ENCODE measurements at regions not wholly inside any gene's neighbourhood (a gene's known extent, or its start where the extent isn't known, plus 50 kb on each side); places are given as distances from the start of the nearest gene placed in this dataset.
"Not testable (repeated sequence)": the region's sequence is repeated elsewhere in the genome, so short reads cannot be mapped to it uniquely, and the experiment has no call there.

GRCh38 chr13:65387743-65388347, 1842.3 kb downstream of the PCDH9 start:
- DNase-seq (ENCODE audit: low read depth) = no peak

- DNase-seq (ENCODE audit: low read depth) = peak; percentile 4
These were observed 1851.1 kb downstream of the PCDH9 start for GRCh38 chr13:65378943-65379519.

GRCh38 chr13:65378484-65378883, 1851.7 kb downstream of the PCDH9 start:
- no peak for DNase-seq (ENCODE audit: low read depth)

- DNase-seq (ENCODE audit: low read depth) = no peak
These were observed 1861.3 kb downstream of the PCDH9 start for GRCh38 chr13:65368832-65369231.

GRCh38 chr13:65353951-65354350, 1876.2 kb downstream of the PCDH9 start:
- no peak for DNase-seq (ENCODE audit: low read depth)

- not testable (repeated sequence) for DNase-seq (ENCODE audit: low read depth)
These were observed 1877.0 kb downstream of the PCDH9 start for GRCh38 chr13:65353150-65353549.

GRCh38 chr13:65347420-65348030, 1882.6 kb downstream of the PCDH9 start:
- DNase-seq (ENCODE audit: low read depth) = no peak

- DNase-seq (ENCODE audit: low read depth) = no peak
These were observed 1886.1 kb downstream of the PCDH9 start for GRCh38 chr13:65343898-65344663.

GRCh38 chr13:65342541-65343337, 1887.4 kb downstream of the PCDH9 start:
- no peak for DNase-seq (ENCODE audit: low read depth)

GRCh38 chr13:65339241-65339640, 1890.9 kb downstream of the PCDH9 start:
- DNase-seq (ENCODE audit: low read depth) = no peak

- DNase-seq (ENCODE audit: low read depth) = no peak
These were observed 1893.2 kb downstream of the PCDH9 start for GRCh38 chr13:65336916-65337315.

- no peak for DNase-seq (ENCODE audit: low read depth)
These were observed 1893.9 kb downstream of the PCDH9 start for GRCh38 chr13:65336087-65336749.

GRCh38 chr13:65330691-65331090, 1899.4 kb downstream of the PCDH9 start:
- DNase-seq (ENCODE audit: low read depth) = no peak

GRCh38 chr13:65330287-65330686, 1899.8 kb downstream of the PCDH9 start:
- DNase-seq (ENCODE audit: low read depth) = no peak

- DNase-seq (ENCODE audit: low read depth) = not testable (repeated sequence)
These were observed 1906.9 kb downstream of the PCDH9 start for GRCh38 chr13:65323192-65323591.

GRCh38 chr13:65321423-65321822, 1908.7 kb downstream of the PCDH9 start:
- not testable (repeated sequence) for DNase-seq (ENCODE audit: low read depth)

GRCh38 chr13:65314008-65314407, 1916.1 kb downstream of the PCDH9 start:
- no peak for DNase-seq (ENCODE audit: low read depth)

GRCh38 chr13:65310663-65311328, 1919.3 kb downstream of the PCDH9 start:
- no peak for DNase-seq (ENCODE audit: low read depth)

GRCh38 chr13:65309906-65310305, 1920.2 kb downstream of the PCDH9 start:
- no peak for DNase-seq (ENCODE audit: low read depth)

GRCh38 chr13:65308729-65309128, 1921.4 kb downstream of the PCDH9 start:
- not testable (repeated sequence) for DNase-seq (ENCODE audit: low read depth)

GRCh38 chr13:65307056-65307455, 1923.1 kb downstream of the PCDH9 start:
- no peak for DNase-seq (ENCODE audit: low read depth)
